GM12878 (cell line): ENCODE measurements at regions not wholly inside any gene's neighbourhood (a gene's known extent, or its start where the extent isn't known, plus 50 kb on each side); places are given as distances from the start of the nearest gene placed in this dataset.

Experiments used
- ATAC-seq: fragments of 200-7000 bp; cut with Tn5 transposase; 3 replicates; pipeline ENCODE4 v1.9.1; 2020; ENCODE audit warnings: mild to moderate bottlenecking, moderate library complexity
- BruUV-seq: library from RNA; stranded (reverse); fragments of 400-500 nt; replicated peaks from 2 replicates; lab custom pipeline; 2021; lab: Mats Ljungman, UMichigan
- CTCF ChIA-PET: fragments of 300-600 bp; sonication (Branson Sonifier 250); formaldehyde crosslinking; extraction: SDS; loops from one replicate; lab custom pipeline; 2021; ENCODE audit warnings: inconsistent platforms; lab: Yijun Ruan, JAX
- POLR2A ChIA-PET: fragments of 350-600 bp; formaldehyde crosslinking; extraction: SDS; loops from one replicate; lab custom pipeline; 2021; ENCODE audit warnings: inconsistent platforms; lab: Charles Lee
- RAD21 ChIA-PET: fragments of 300-600 bp; sonication (Branson Sonifier 250); formaldehyde crosslinking; loops from one replicate; lab custom pipeline; 2023; ENCODE audit warnings: antibody characterized with exemption; ENCODE audit not compliant: unreplicated experiment; lab: Charles Lee
- SMC1A ChIA-PET: fragments of 300-600 bp; sonication (Branson Sonifier 250); formaldehyde crosslinking; loops from one replicate; lab custom pipeline; 2023; ENCODE audit not compliant: unreplicated experiment, uncharacterized antibody; lab: Charles Lee
- DNase-seq: peaks from one replicate; pipeline ENCODE4 v3.0.0-alpha.2; 2011; ENCODE audit warnings: low read depth, low spot score
- FAIRE-seq: peaks from 3 replicates; lab custom pipeline; 2011; peaks lifted over from hg19 to GRCh38; lab: Jason Lieb, UNC
- H2AFZ ChIP-seq: 2 replicates; pipeline ENCODE4 v1.6.0; 2011; ENCODE audit warnings: low read depth, low read length, control low read depth; ENCODE audit not compliant: control insufficient read depth
- H3K27ac ChIP-seq: 2 replicates; pipeline ENCODE4 v1.5.1; 2011; ENCODE audit warnings: control low read depth; ENCODE audit not compliant: control insufficient read depth, insufficient read depth
- H3K27me3 ChIP-seq, 2 experiments: replicated peaks in 1 of 2; 2 replicates each; pipeline versions ENCODE4 v1.6.0 to v1.6.1; 2011; ENCODE audit warnings: low read length in 1 of 2; ENCODE audit not compliant: control insufficient read depth in 2 of 2, insufficient read depth in 2 of 2
- H3K36me3 ChIP-seq, 2 experiments: 2 replicates each; pipeline ENCODE4 v1.5.1; 2011; ENCODE audit warnings: low read length in 1 of 2; ENCODE audit not compliant: control insufficient read depth in 2 of 2, insufficient read depth in 2 of 2
- H3K4me1 ChIP-seq: 2 replicates; pipeline ENCODE4 v1.6.1; 2011; ENCODE audit warnings: mild to moderate bottlenecking, low read length, moderate library complexity, mixed read lengths; ENCODE audit not compliant: control insufficient read depth, insufficient read depth
- H3K4me2 ChIP-seq: 2 replicates; pipeline ENCODE4 v1.6.0; 2011; ENCODE audit warnings: control low read depth; ENCODE audit not compliant: control insufficient read depth, insufficient read depth
- H3K4me3 ChIP-seq: fragments of 200-600 bp; sonication (generic); 2 replicates; pipeline ENCODE4 v1.5.1; 2016
- H3K79me2 ChIP-seq: 2 replicates; pipeline ENCODE4 v1.6.0; 2011; ENCODE audit warnings: low read length; ENCODE audit not compliant: control insufficient read depth, insufficient read depth
- H3K9ac ChIP-seq: 2 replicates; pipeline ENCODE4 v1.8.0; 2011; ENCODE audit warnings: low read length, control low read depth, mixed read lengths; ENCODE audit not compliant: control insufficient read depth, insufficient read depth
- H3K9me3 ChIP-seq: replicated peaks from 3 replicates; pipeline ENCODE4 v1.5.1; 2011; ENCODE audit warnings: mild to moderate bottlenecking, low read length; ENCODE audit not compliant: control insufficient read depth, insufficient read depth
- H4K20me1 ChIP-seq: 2 replicates; pipeline ENCODE4 v1.6.0; 2011; ENCODE audit not compliant: control insufficient read depth, insufficient read depth
- IKZF1 ChIP-seq: fragments of 450-650 bp; conservative IDR thresholded peaks from 2 replicates; pipeline ENCODE4 v1.6.1; 2017; ENCODE audit warnings: antibody characterized with exemption, mild to moderate bottlenecking
- KAT2A ChIP-seq: conservative IDR thresholded peaks from 2 replicates; pipeline ENCODE4 v1.6.1; 2011; ENCODE audit warnings: low read depth, low read length; ENCODE audit not compliant: control insufficient read depth
- POLR2AphosphoS5 ChIP-seq: IDR thresholded peaks from 2 replicates; pipeline ENCODE4 v1.6.1; 2011; ENCODE audit warnings: mild to moderate bottlenecking, low read length, inconsistent platforms
- WGBS: methylation state at CpG from one replicate; pipeline ENCODE4 v1.1.6; 2016; ENCODE audit warnings: low lambda C conversion rate; ENCODE audit not compliant: insufficient replicate concordance, insufficient coverage; ENCODE audit errors: missing lambda C conversion rate; 5-methylcytosine and 5-hydroxymethylcytosine counted together
- in situ Hi-C: fragments of 300-500 bp; cut with MboI; formaldehyde crosslinking; loops from 9 replicates; pipeline ENCODE4 v1.14.3; 2018; ENCODE audit warnings: mixed read lengths
- intact Hi-C: fragments of 100-400 bp; cut with micrococcal nuclease; formaldehyde crosslinking; loops from one replicate; pipeline ENCODE4 v1.14.2; 2022; ENCODE audit not compliant: unreplicated experiment
- TF ChIP-seq, protein P1 (sequence below): fragments of 450-650 bp; formaldehyde crosslinking; IDR thresholded peaks from 2 replicates; pipeline ENCODE4 v1.4.0; 2020; ENCODE audit warnings: mild to moderate bottlenecking, moderate library complexity
- TF ChIP-seq, protein P2 (sequence below): IDR thresholded peaks from 2 replicates; pipeline ENCODE4 v1.6.1; 2011; ENCODE audit warnings: mild to moderate bottlenecking, low read depth, low read length, moderate library complexity; ENCODE audit not compliant: insufficient replicate concordance
- TF ChIP-seq, protein P3 (sequence below): IDR thresholded peaks from 2 replicates; pipeline ENCODE4 v1.6.1; 2012; ENCODE audit warnings: low read depth, low read length, improper control_type of control experiment

DNA sequence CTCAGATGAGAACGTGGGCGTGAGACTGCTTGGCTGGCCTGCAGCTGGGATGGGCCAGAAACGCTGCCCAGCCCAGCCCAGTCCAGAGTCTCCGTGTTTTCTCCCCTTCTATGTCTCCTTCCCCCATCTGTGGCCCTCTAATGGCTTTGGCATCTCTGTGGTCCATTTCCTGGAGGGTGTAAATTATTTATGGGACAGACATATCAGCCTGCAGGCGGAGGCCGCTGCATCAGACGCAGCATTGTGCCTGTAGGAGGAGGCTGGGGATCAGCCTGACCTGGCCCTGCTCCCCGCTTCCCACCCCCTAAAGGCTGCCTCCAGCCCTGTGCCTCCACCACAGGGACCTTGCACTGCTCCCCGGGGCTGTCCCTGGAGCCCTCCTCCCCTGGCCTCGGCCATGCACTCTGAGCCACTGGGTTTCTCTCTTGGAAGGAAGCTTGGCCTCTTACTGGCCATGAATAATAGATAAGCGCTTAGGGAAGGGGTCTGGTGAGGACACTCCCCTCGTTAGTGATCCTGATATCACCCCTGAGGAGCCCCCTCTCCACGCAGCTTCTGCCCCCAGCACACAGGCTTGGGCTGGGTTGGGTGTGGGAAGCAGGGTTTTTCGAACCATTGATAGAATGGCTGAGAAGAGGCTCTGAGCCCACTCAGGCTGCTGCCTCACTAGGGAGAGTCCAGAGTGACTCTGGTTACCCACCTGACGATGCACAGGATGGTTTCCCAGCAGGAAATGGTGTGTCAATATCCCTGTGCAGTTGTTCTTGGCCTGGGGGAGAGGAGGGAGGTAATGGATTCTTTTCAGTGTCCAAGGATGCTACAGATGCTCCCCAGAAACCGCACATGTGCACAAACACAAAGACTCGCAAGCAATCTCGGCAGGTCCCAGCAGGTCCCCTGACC is 185.5 kb downstream of the MYCN start:
- no peaks in the 10 kb centered on the region for H3K4me1 ChIP-seq
- H2AFZ ChIP-seq = no peak overlapping the region
- SMC1A ChIA-PET = no interaction called here
- POLR2A ChIA-PET = no interaction called here
- WGBS = 23% methylated on average over 18 of the region's 18 CpGs
- H3K4me3 ChIP-seq = no peak overlapping the region
- H3K79me2 ChIP-seq = no peaks in the 10 kb centered on the region
- TF ChIP-seq, protein P1, sequence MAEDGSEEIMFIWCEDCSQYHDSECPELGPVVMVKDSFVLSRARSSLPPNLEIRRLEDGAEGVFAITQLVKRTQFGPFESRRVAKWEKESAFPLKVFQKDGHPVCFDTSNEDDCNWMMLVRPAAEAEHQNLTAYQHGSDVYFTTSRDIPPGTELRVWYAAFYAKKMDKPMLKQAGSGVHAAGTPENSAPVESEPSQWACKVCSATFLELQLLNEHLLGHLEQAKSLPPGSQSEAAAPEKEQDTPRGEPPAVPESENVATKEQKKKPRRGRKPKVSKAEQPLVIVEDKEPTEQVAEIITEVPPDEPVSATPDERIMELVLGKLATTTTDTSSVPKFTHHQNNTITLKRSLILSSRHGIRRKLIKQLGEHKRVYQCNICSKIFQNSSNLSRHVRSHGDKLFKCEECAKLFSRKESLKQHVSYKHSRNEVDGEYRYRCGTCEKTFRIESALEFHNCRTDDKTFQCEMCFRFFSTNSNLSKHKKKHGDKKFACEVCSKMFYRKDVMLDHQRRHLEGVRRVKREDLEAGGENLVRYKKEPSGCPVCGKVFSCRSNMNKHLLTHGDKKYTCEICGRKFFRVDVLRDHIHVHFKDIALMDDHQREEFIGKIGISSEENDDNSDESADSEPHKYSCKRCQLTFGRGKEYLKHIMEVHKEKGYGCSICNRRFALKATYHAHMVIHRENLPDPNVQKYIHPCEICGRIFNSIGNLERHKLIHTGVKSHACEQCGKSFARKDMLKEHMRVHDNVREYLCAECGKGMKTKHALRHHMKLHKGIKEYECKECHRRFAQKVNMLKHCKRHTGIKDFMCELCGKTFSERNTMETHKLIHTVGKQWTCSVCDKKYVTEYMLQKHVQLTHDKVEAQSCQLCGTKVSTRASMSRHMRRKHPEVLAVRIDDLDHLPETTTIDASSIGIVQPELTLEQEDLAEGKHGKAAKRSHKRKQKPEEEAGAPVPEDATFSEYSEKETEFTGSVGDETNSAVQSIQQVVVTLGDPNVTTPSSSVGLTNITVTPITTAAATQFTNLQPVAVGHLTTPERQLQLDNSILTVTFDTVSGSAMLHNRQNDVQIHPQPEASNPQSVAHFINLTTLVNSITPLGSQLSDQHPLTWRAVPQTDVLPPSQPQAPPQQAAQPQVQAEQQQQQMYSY (CRISPR knock-in tag) = no peak
- no peak for TF ChIP-seq KAT2A
- TF ChIP-seq, protein P2, sequence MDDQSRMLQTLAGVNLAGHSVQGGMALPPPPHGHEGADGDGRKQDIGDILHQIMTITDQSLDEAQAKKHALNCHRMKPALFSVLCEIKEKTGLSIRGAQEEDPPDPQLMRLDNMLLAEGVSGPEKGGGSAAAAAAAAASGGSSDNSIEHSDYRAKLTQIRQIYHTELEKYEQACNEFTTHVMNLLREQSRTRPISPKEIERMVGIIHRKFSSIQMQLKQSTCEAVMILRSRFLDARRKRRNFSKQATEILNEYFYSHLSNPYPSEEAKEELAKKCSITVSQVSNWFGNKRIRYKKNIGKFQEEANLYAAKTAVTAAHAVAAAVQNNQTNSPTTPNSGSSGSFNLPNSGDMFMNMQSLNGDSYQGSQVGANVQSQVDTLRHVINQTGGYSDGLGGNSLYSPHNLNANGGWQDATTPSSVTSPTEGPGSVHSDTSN = no peak
- TF ChIP-seq, protein P3, sequence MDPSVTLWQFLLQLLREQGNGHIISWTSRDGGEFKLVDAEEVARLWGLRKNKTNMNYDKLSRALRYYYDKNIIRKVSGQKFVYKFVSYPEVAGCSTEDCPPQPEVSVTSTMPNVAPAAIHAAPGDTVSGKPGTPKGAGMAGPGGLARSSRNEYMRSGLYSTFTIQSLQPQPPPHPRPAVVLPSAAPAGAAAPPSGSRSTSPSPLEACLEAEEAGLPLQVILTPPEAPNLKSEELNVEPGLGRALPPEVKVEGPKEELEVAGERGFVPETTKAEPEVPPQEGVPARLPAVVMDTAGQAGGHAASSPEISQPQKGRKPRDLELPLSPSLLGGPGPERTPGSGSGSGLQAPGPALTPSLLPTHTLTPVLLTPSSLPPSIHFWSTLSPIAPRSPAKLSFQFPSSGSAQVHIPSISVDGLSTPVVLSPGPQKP = no peak
- TF ChIP-seq IKZF1 = no peak
- no peak for TF ChIP-seq POLR2AphosphoS5
- no peaks in the 10 kb centered on the region for H3K27me3 ChIP-seq
- no peak overlapping the region for H3K4me2 ChIP-seq
- CTCF ChIA-PET = no interaction called here
- RAD21 ChIA-PET = no interaction called here
- in situ Hi-C loops = no loop called here
- DNase-seq (no peak), FAIRE-seq (no peak), ATAC-seq (no peak)
- intact Hi-C loops = no loop called here
- no peaks in the 10 kb centered on the region for H4K20me1 ChIP-seq
- no peak overlapping the region for H3K27ac ChIP-seq
- no peaks in the 10 kb centered on the region for H3K36me3 ChIP-seq
- no peaks in the 10 kb centered on the region for H3K9me3 ChIP-seq
- no TSS peak for BruUV-seq
- no peak overlapping the region for H3K9ac ChIP-seq
